Right atrium auricular region (tissue), 2 donors: ENCODE measurements at regions not wholly inside any gene's neighbourhood (a gene's known extent, or its start where the extent isn't known, plus 50 kb on each side); places are given as distances from the start of the nearest gene placed in this dataset.

Experiments
- DNase-seq: peaks from one replicate; pipeline ENCODE4 v3.0.0-alpha.2; 2019; ENCODE audit warnings: low spot score
- H3K27ac ChIP-seq, 2 donors: fragments of 200-600 bp; sonication (generic); 1 replicate in 1 of 2; 2 replicates in 1 of 2; pipeline ENCODE4 v1.5.1; 2016 to 2019
- H3K27me3 ChIP-seq, 2 donors: fragments of 200-600 bp; sonication (generic); one replicate each; pipeline versions ENCODE4 v1.5.1 to v1.6.0; 2017 to 2019
- H3K36me3 ChIP-seq: fragments of 200-600 bp; sonication (generic); one replicate; pipeline ENCODE4 v1.5.1; 2016
- H3K4me1 ChIP-seq, 2 donors: fragments of 200-600 bp; sonication (generic); one replicate each; pipeline versions ENCODE4 v1.5.1 to v1.6.0; 2017 to 2019
- H3K4me3 ChIP-seq, 2 donors: fragments of 200-600 bp; sonication (generic); 1 replicate in 1 of 2; 2 replicates in 1 of 2; pipeline ENCODE4 v1.5.1; 2017 to 2019; ENCODE audit warnings: mild to moderate bottlenecking in 1 of 2, moderate library complexity in 1 of 2
- H3K9me3 ChIP-seq, 2 donors: fragments of 200-600 bp; sonication (generic); one replicate each; pipeline ENCODE4 v1.5.1; 2019
- TF ChIP-seq, protein P1 (sequence below), 2 donors: fragments of 200-600 bp; sonication (generic); IDR thresholded peaks; one replicate each; pipeline ENCODE4 v1.5.1; 2019; ENCODE audit warnings: antibody characterized with exemption in 2 of 2

DNA sequence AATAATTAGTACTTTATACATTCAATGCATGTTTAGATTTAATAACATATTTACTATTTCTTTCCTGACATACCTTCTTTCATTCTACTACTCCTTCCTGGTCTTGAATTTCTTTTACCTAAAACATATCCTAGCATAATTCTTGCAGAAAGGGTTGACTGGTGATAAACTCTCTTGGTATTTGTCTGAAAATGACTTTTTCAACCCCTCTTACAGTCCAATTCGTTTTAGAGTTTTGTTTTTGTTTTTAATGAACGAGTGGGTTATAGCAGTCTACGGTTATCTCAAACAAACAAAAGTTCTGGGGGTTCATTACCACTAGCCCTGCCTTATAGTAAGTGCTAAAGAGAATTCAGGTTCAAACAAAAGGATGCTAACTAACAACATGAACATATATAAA lies 69.6 kb upstream of the ALDH1B1 start:
- Histone ChIP-seq H3K27ac (no peak overlapping the region), H3K36me3 (no peaks in the 10 kb centered on the region), H3K27me3 (no peaks in the 10 kb centered on the region), H3K4me1 (no peaks in the 10 kb centered on the region), H3K9me3 (no peaks in the 10 kb centered on the region), H3K4me3 (no peak overlapping the region)
- DNase-seq = no peak
- TF ChIP-seq, protein P1, sequence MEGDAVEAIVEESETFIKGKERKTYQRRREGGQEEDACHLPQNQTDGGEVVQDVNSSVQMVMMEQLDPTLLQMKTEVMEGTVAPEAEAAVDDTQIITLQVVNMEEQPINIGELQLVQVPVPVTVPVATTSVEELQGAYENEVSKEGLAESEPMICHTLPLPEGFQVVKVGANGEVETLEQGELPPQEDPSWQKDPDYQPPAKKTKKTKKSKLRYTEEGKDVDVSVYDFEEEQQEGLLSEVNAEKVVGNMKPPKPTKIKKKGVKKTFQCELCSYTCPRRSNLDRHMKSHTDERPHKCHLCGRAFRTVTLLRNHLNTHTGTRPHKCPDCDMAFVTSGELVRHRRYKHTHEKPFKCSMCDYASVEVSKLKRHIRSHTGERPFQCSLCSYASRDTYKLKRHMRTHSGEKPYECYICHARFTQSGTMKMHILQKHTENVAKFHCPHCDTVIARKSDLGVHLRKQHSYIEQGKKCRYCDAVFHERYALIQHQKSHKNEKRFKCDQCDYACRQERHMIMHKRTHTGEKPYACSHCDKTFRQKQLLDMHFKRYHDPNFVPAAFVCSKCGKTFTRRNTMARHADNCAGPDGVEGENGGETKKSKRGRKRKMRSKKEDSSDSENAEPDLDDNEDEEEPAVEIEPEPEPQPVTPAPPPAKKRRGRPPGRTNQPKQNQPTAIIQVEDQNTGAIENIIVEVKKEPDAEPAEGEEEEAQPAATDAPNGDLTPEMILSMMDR (IDR thresholded peaks at IDR 0.05) = no peak

DNA sequence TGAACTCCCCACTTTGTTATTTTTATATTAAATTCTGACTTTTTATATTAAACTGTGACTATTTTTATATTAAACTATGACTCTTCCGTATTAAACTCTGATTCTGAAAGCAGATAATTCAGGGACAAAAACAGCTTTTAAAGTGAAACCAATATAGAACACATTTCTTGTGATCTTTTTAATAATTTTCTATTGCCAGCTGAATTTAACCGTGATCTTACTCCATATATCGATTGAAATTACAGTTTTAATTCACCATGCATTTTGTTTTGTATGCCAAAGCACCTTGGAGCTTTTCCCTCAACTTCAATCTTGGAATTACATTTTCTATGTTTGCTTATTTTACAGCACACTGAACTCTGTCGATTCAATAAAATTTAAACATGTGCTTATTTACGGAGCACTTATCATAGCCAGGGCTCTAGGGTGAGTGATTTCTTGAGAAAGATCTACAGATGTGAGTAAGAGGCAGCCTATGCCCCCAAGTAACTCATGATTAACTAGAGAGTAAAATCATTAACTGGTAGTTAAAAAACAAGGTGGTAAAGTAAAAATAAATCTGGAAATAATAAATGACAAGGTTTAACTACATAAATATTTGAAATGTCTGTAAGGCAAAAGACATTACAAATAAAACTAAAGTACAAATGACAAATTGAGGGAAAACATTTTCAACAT lies 72.9 kb upstream of the ALDH1B1 start:
- TF ChIP-seq, protein P1 (IDR thresholded peaks at IDR 0.05) = no peak
- no peaks in the 10 kb centered on the region for H3K27me3 ChIP-seq
- DNase-seq = no peak
- H3K4me3 ChIP-seq = no peak overlapping the region
- H3K9me3 ChIP-seq = no peaks in the 10 kb centered on the region
- no peaks in the 10 kb centered on the region for H3K4me1 ChIP-seq
- H3K27ac ChIP-seq = no peak overlapping the region
- H3K36me3 ChIP-seq = no peaks in the 10 kb centered on the region

DNA sequence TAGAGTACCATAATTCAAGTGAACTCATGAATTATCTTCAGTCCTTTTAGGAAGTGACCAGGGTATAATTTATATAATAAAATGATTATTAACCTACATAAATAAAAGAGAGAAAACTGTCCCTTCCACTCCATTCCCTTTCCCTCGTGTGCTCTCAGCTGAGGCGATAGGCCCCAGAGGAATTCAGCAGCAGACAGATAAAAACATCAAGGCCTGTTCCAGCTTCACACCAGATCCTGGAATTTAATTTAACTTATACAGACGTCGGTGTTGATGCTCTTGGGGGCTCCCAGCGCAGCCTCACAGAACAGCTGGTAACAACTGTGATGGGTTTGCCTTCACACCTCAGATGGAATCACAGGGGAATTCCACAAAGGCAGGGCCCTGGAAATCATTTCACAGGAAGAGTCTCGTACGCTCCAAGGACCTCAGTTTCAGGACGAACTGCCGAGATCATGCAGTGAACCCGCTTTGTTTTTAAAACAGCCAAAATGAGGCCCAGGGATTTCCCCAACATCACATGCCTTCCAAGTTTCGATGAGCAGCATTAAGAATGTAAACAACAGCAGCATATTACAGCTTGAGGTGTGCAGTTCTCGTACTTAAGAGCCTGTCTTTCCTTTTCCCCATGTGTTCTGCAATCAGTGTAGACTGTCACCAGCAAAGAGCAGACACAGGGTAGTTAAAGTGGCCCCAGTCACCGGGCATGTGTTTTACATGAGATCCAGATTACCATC lies 73.6 kb upstream of the ALDH1B1 start:
- Histone ChIP-seq H3K9me3 (no peaks in the 10 kb centered on the region), H3K27ac (no peak overlapping the region), H3K4me1 (no peaks in the 10 kb centered on the region), H3K36me3 (no peaks in the 10 kb centered on the region), H3K4me3 (no peak overlapping the region), H3K27me3 (no peaks in the 10 kb centered on the region)
- no peak for DNase-seq
- TF ChIP-seq, protein P1 (IDR thresholded peaks at IDR 0.05) = no peak

DNA sequence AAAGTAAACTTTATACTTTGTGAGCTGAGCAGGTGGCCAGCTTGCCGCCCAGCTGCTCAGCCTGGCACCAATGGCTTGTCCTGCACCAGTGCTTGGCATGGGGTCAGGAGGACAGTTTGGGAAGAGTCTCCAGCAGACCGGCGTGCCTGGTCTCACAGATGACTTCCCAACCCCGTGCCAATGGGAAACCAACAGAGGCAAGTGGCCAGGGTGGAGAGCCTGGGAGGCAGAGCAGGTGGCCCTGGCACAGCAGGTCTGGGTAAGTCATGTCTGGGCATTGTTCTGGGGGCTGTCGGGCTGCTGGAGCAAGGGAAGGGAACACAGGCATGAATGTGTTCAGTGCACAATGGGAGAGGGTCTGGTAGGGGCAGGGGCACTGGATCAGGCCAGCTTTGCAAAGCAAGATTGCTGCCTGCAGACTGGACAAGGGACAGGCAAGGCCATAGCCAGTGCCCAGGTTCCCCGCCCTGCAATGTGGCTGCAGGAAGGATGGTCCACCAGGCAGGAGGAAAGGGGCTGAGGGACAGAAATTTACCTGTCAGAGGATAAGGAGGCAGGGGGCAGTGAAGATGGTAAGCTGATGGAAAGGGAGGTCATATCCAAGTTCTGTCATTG lies 76.2 kb upstream of the ALDH1B1 start:
- Histone ChIP-seq H3K9me3 (no peaks in the 10 kb centered on the region), H3K4me1 (peaks cover 0 to 6% of the 10 kb centered on the region in 2 donors), H3K36me3 (no peaks in the 10 kb centered on the region), H3K27me3 (no peaks in the 10 kb centered on the region), H3K27ac (no peak overlapping the region), H3K4me3 (no peak overlapping the region)
- DNase-seq = no peak
- TF ChIP-seq, protein P1 (IDR thresholded peaks at IDR 0.05) = no peak

GRCh38 chr9:38315085-38315595 lies 77.4 kb upstream of the ALDH1B1 start:
- H3K27me3 ChIP-seq = no peaks in the 10 kb centered on the region
- TF ChIP-seq, protein P1 (IDR thresholded peaks at IDR 0.05) = no peak
- H3K9me3 ChIP-seq = no peaks in the 10 kb centered on the region
- no peak overlapping the region for H3K27ac ChIP-seq
- H3K36me3 ChIP-seq = no peaks in the 10 kb centered on the region
- no peak for DNase-seq
- no peak overlapping the region for H3K4me3 ChIP-seq
- peaks cover 0 to 17% of the 10 kb centered on the region in 2 donors for H3K4me1 ChIP-seq
